Nephron (organoid): ENCODE measurements at regions not wholly inside any gene's neighbourhood (a gene's known extent, or its start where the extent isn't known, plus 50 kb on each side); places are given as distances from the start of the nearest gene placed in this dataset.

Experiments
- H3K27ac Mint-ChIP-seq, 3 experiments: 2 replicates each; pipeline ENCODE4 v1.8.0; 2020; ENCODE audit warnings: mixed read lengths in 3 of 3, mild to moderate bottlenecking in 2 of 3, moderate library complexity in 1 of 3
- H3K27me3 Mint-ChIP-seq: 2 replicates; pipeline ENCODE4 v1.8.0; 2021; ENCODE audit warnings: low read depth, mild to moderate bottlenecking, moderate library complexity, mixed read lengths
- H3K36me3 Mint-ChIP-seq: 2 replicates; pipeline ENCODE4 v1.8.0; 2020; ENCODE audit warnings: low read depth, mixed read lengths
- H3K4me1 Mint-ChIP-seq: 2 replicates; pipeline ENCODE4 v1.8.0; 2020; ENCODE audit warnings: mixed read lengths
- H3K4me3 Mint-ChIP-seq, 3 experiments: 2 replicates each; pipeline ENCODE4 v1.8.0; 2020; ENCODE audit warnings: mild to moderate bottlenecking in 3 of 3, mixed read lengths in 3 of 3, moderate library complexity in 2 of 3
- H3K9me3 Mint-ChIP-seq: 2 replicates; pipeline ENCODE4 v1.8.0; 2020; ENCODE audit warnings: mixed read lengths
- CTCF ChIP-seq, 3 experiments: fragments of 200-600 bp; sonication (generic); IDR thresholded peaks; one replicate each; pipeline ENCODE4 v1.5.0; 2021; ENCODE audit warnings: antibody characterized with exemption in 3 of 3; ENCODE audit not compliant: unreplicated experiment in 3 of 3

GRCh38 chr5:2529371-2530092, 221.9 kb downstream of the IRX2 start:
- Mint-ChIP-seq H3K9me3 (peaks cover 5% of the 10 kb centered on the region), H3K4me3 (no peak overlapping the region), H3K4me1 (no peaks in the 10 kb centered on the region), H3K36me3 (no peaks in the 10 kb centered on the region), H3K27me3 (peaks cover 32% of the 10 kb centered on the region), H3K27ac (peak overlapping the region in 2 of 3 experiments; percentile 10 to 22)
- TF ChIP-seq CTCF (IDR thresholded peaks at IDR 0.05; ENCODE audit: unreplicated experiment in 3 of 3) = no peak

GRCh38 chr5:2525351-2525750, 226.1 kb downstream of the IRX2 start:
- no peak overlapping the region for H3K4me3 Mint-ChIP-seq
- no peak overlapping the region for H3K27ac Mint-ChIP-seq
- no peaks in the 10 kb centered on the region for H3K4me1 Mint-ChIP-seq
- H3K9me3 Mint-ChIP-seq = peaks cover 5% of the 10 kb centered on the region
- no peaks in the 10 kb centered on the region for H3K36me3 Mint-ChIP-seq
- peaks cover 47% of the 10 kb centered on the region for H3K27me3 Mint-ChIP-seq
- TF ChIP-seq CTCF (IDR thresholded peaks at IDR 0.05; ENCODE audit: unreplicated experiment in 3 of 3) = no peak

- H3K27ac Mint-ChIP-seq = no peak overlapping the region
- peaks cover 44% of the 10 kb centered on the region for H3K27me3 Mint-ChIP-seq
- peaks cover 3% of the 10 kb centered on the region for H3K9me3 Mint-ChIP-seq
- no peak for TF ChIP-seq CTCF (IDR thresholded peaks at IDR 0.05; ENCODE audit: unreplicated experiment in 3 of 3)
- no peaks in the 10 kb centered on the region for H3K4me1 Mint-ChIP-seq
- no peaks in the 10 kb centered on the region for H3K36me3 Mint-ChIP-seq
- H3K4me3 Mint-ChIP-seq = no peak overlapping the region
Measured at GRCh38 chr5:2524620-2525019, 226.9 kb downstream of the IRX2 start.

GRCh38 chr5:2523180-2523579, 228.3 kb downstream of the IRX2 start:
- no peak overlapping the region for H3K4me3 Mint-ChIP-seq
- TF ChIP-seq CTCF (IDR thresholded peaks at IDR 0.05; ENCODE audit: unreplicated experiment in 3 of 3) = no peak
- peaks cover 3% of the 10 kb centered on the region for H3K9me3 Mint-ChIP-seq
- peaks cover 57% of the 10 kb centered on the region for H3K27me3 Mint-ChIP-seq
- H3K4me1 Mint-ChIP-seq = no peaks in the 10 kb centered on the region
- no peaks in the 10 kb centered on the region for H3K36me3 Mint-ChIP-seq
- no peak overlapping the region for H3K27ac Mint-ChIP-seq

- TF ChIP-seq CTCF (IDR thresholded peaks at IDR 0.05; ENCODE audit: unreplicated experiment in 3 of 3) = no peak
- H3K27me3 Mint-ChIP-seq = peaks cover 63% of the 10 kb centered on the region
- H3K4me1 Mint-ChIP-seq = no peaks in the 10 kb centered on the region
- H3K4me3 Mint-ChIP-seq = no peak overlapping the region
- no peaks in the 10 kb centered on the region for H3K36me3 Mint-ChIP-seq
- H3K27ac Mint-ChIP-seq = no peak overlapping the region
- H3K9me3 Mint-ChIP-seq = peaks cover 1% of the 10 kb centered on the region
Measured at GRCh38 chr5:2522372-2522771, 229.1 kb downstream of the IRX2 start.

GRCh38 chr5:2519153-2519552, 232.3 kb downstream of the IRX2 start:
- H3K36me3 Mint-ChIP-seq = no peaks in the 10 kb centered on the region
- H3K27me3 Mint-ChIP-seq = peaks cover 75% of the 10 kb centered on the region
- no peak overlapping the region for H3K4me3 Mint-ChIP-seq
- no peaks in the 10 kb centered on the region for H3K4me1 Mint-ChIP-seq
- H3K27ac Mint-ChIP-seq = no peak overlapping the region
- TF ChIP-seq CTCF (IDR thresholded peaks at IDR 0.05; ENCODE audit: unreplicated experiment in 3 of 3) = no peak
- no peaks in the 10 kb centered on the region for H3K9me3 Mint-ChIP-seq
